Astrocyte (in vitro differentiated cells and primary cell): ENCODE measurements at regions not wholly inside any gene's neighbourhood (a gene's known extent, or its start where the extent isn't known, plus 50 kb on each side); places are given as distances from the start of the nearest gene placed in this dataset.

Experiments
- DNase-seq: peaks from one replicate; pipeline ENCODE4 v3.0.0-alpha.2; 2010; ENCODE audit warnings: low read depth
- FAIRE-seq: peaks from 2 replicates; lab custom pipeline; 2011; peaks lifted over from hg19 to GRCh38; lab: Jason Lieb, UNC
- H2AFZ ChIP-seq: 2 replicates; pipeline ENCODE4 v1.6.0; 2012; ENCODE audit warnings: low read depth, low read length, inconsistent platforms
- H3K27ac ChIP-seq: 2 replicates; pipeline ENCODE4 v1.5.1; 2011; ENCODE audit warnings: low read depth, low read length, inconsistent platforms
- H3K27me3 ChIP-seq: 2 replicates; pipeline ENCODE4 v1.6.0; 2011; ENCODE audit warnings: low read length, inconsistent platforms; ENCODE audit not compliant: insufficient read depth
- H3K36me3 ChIP-seq: 2 replicates; pipeline ENCODE4 v1.5.1; 2011; ENCODE audit warnings: low read length, inconsistent platforms; ENCODE audit not compliant: insufficient read depth
- H3K4me1 ChIP-seq: 2 replicates; pipeline ENCODE4 v1.5.1; 2011; ENCODE audit warnings: low read length, inconsistent platforms; ENCODE audit not compliant: insufficient read depth
- H3K4me2 ChIP-seq: 2 replicates; pipeline ENCODE4 v1.6.0; 2012; ENCODE audit warnings: low read length, inconsistent platforms
- H3K4me3 ChIP-seq: 2 replicates; pipeline ENCODE4 v1.5.1; 2011; ENCODE audit warnings: low read depth, mild to moderate bottlenecking, low read length, inconsistent platforms; ENCODE audit not compliant: insufficient read depth
- H3K79me2 ChIP-seq: 2 replicates; pipeline ENCODE4 v1.6.0; 2012; ENCODE audit warnings: mild to moderate bottlenecking, low read length, inconsistent platforms; ENCODE audit not compliant: insufficient read depth
- H3K9ac ChIP-seq: 2 replicates; pipeline ENCODE4 v1.6.0; 2012; ENCODE audit warnings: mild to moderate bottlenecking, low read length, inconsistent platforms
- H3K9me3 ChIP-seq: 2 replicates; pipeline ENCODE4 v1.5.1; 2012; ENCODE audit warnings: low read depth, mild to moderate bottlenecking, low read length, inconsistent platforms; ENCODE audit not compliant: insufficient read depth
- H4K20me1 ChIP-seq: 2 replicates; pipeline ENCODE4 v1.6.0; 2012; ENCODE audit warnings: low read length, inconsistent platforms; ENCODE audit not compliant: insufficient read depth
- H3K27ac Mint-ChIP-seq: one replicate; pipeline ENCODE4 v1.8.0; 2021; ENCODE audit warnings: mild to moderate bottlenecking, mixed read lengths; ENCODE audit not compliant: unreplicated experiment
- H3K27me3 Mint-ChIP-seq: one replicate; pipeline ENCODE4 v1.8.0; 2021; ENCODE audit warnings: low read depth, mixed read lengths; ENCODE audit not compliant: unreplicated experiment
- H3K36me3 Mint-ChIP-seq: one replicate; pipeline ENCODE4 v1.8.0; 2021; ENCODE audit warnings: low read depth, mixed read lengths; ENCODE audit not compliant: unreplicated experiment
- H3K4me1 Mint-ChIP-seq: one replicate; pipeline ENCODE4 v1.8.0; 2021; ENCODE audit warnings: low read depth, mixed read lengths; ENCODE audit not compliant: unreplicated experiment
- H3K4me3 Mint-ChIP-seq: one replicate; pipeline ENCODE4 v1.8.0; 2021; ENCODE audit warnings: mild to moderate bottlenecking, moderate library complexity, mixed read lengths; ENCODE audit not compliant: unreplicated experiment
- H3K9me3 Mint-ChIP-seq: one replicate; pipeline ENCODE4 v1.8.0; 2021; ENCODE audit warnings: mild to moderate bottlenecking, mixed read lengths; ENCODE audit not compliant: unreplicated experiment
- CTCF ChIP-seq: IDR thresholded peaks from 2 replicates; pipeline ENCODE4 v1.5.1; 2011; ENCODE audit warnings: low read depth, mild to moderate bottlenecking, inconsistent platforms, low read length, moderate library complexity; ENCODE audit not compliant: insufficient read depth
- EZH2 ChIP-seq: IDR thresholded peaks from 2 replicates; pipeline ENCODE4 v1.6.1; 2012; ENCODE audit warnings: mild to moderate bottlenecking, low read length, inconsistent platforms; ENCODE audit not compliant: insufficient read depth

- H3K4me3 ChIP-seq, result no peak overlapping the region
- no peaks in the 10 kb centered on the region for H3K4me1 ChIP-seq
- Mint-ChIP-seq H3K4me1 (no peaks in the 10 kb centered on the region), H3K9me3 (peaks cover 2% of the 10 kb centered on the region), H3K27ac (no peak overlapping the region), H3K27me3 (no peaks in the 10 kb centered on the region), H3K36me3 (no peaks in the 10 kb centered on the region), H3K4me3 (no peak overlapping the region)
- H3K4me2 ChIP-seq, result no peak overlapping the region
- H3K79me2 ChIP-seq, result no peaks in the 10 kb centered on the region
- H3K9ac ChIP-seq, result no peak overlapping the region
- H3K27me3 ChIP-seq, result no peaks in the 10 kb centered on the region
- no peaks in the 10 kb centered on the region for H4K20me1 ChIP-seq
- H3K9me3 ChIP-seq, result no peaks in the 10 kb centered on the region
- no peak for TF ChIP-seq CTCF
- TF ChIP-seq EZH2, result no peak
- no peaks in the 10 kb centered on the region for H3K36me3 ChIP-seq
- DNase-seq, result no peak
- no peak overlapping the region for H2AFZ ChIP-seq
- H3K27ac ChIP-seq, result no peak overlapping the region
- FAIRE-seq, result no peak
These were observed 1204.2 kb downstream of the SLITRK1 start for GRCh38 chr13:82678052-82678451.

GRCh38 chr13:82675024-82675423 is 1207.2 kb downstream of the SLITRK1 start:
- Mint-ChIP-seq H3K27me3 (no peaks in the 10 kb centered on the region), H3K4me1 (no peaks in the 10 kb centered on the region), H3K4me3 (no peak overlapping the region), H3K9me3 (no peaks in the 10 kb centered on the region), H3K36me3 (no peaks in the 10 kb centered on the region), H3K27ac (no peak overlapping the region)
- H3K4me3 ChIP-seq, result no peak overlapping the region
- no peaks in the 10 kb centered on the region for H3K36me3 ChIP-seq
- no peaks in the 10 kb centered on the region for H3K27me3 ChIP-seq
- no peaks in the 10 kb centered on the region for H3K9me3 ChIP-seq
- no peak overlapping the region for H3K9ac ChIP-seq
- H4K20me1 ChIP-seq, result no peaks in the 10 kb centered on the region
- no peak for DNase-seq
- TF ChIP-seq CTCF (no peak), EZH2 (no peak)
- H3K4me2 ChIP-seq, result no peak overlapping the region
- H3K27ac ChIP-seq, result no peak overlapping the region
- no peak overlapping the region for H2AFZ ChIP-seq
- FAIRE-seq, result no peak
- no peaks in the 10 kb centered on the region for H3K79me2 ChIP-seq
- no peaks in the 10 kb centered on the region for H3K4me1 ChIP-seq

GRCh38 chr13:82674546-82674945 is 1207.7 kb downstream of the SLITRK1 start:
- H2AFZ ChIP-seq, result peak overlapping the region; percentile 9
- TF ChIP-seq CTCF, result no peak
- no peak for TF ChIP-seq EZH2
- Mint-ChIP-seq H3K27me3 (no peaks in the 10 kb centered on the region), H3K4me1 (no peaks in the 10 kb centered on the region), H3K27ac (no peak overlapping the region), H3K9me3 (no peaks in the 10 kb centered on the region), H3K4me3 (no peak overlapping the region), H3K36me3 (no peaks in the 10 kb centered on the region)
- no peak for FAIRE-seq
- H3K9ac ChIP-seq, result no peak overlapping the region
- H3K27ac ChIP-seq, result no peak overlapping the region
- H3K4me1 ChIP-seq, result no peaks in the 10 kb centered on the region
- no peaks in the 10 kb centered on the region for H3K9me3 ChIP-seq
- no peak overlapping the region for H3K4me3 ChIP-seq
- H3K27me3 ChIP-seq, result no peaks in the 10 kb centered on the region
- no peak overlapping the region for H3K4me2 ChIP-seq
- DNase-seq, result no peak
- H4K20me1 ChIP-seq, result no peaks in the 10 kb centered on the region
- no peaks in the 10 kb centered on the region for H3K36me3 ChIP-seq
- no peaks in the 10 kb centered on the region for H3K79me2 ChIP-seq
